Peyer's patch (tissue), 4 donors: ENCODE measurements at regions not wholly inside any gene's neighbourhood (a gene's known extent, or its start where the extent isn't known, plus 50 kb on each side); places are given as distances from the start of the nearest gene placed in this dataset.

Source experiments
- DNase-seq, 3 donors: peaks; one replicate each; pipeline ENCODE4 v3.0.0-alpha.2; 2017 to 2019
- H3K27ac ChIP-seq, 4 donors: fragments of 200-600 bp; sonication (generic); one replicate each; pipeline ENCODE4 v1.5.1; 2016 to 2019
- H3K27me3 ChIP-seq, 2 donors: fragments of 200-600 bp; sonication (generic); one replicate each; pipeline ENCODE4 v1.5.1; 2019
- H3K36me3 ChIP-seq, 3 donors: fragments of 200-600 bp; sonication (generic); one replicate each; pipeline ENCODE4 v1.5.1; 2016 to 2019
- H3K4me1 ChIP-seq, 4 donors: fragments of 200-600 bp; sonication (generic); one replicate each; pipeline ENCODE4 v1.5.1; 2016 to 2019
- H3K4me3 ChIP-seq, 4 donors: fragments of 200-600 bp; sonication (generic); 1 replicate in 3 of 4; 2 replicates in 1 of 4; pipeline ENCODE4 v1.5.1; 2016 to 2019; ENCODE audit warnings: mild to moderate bottlenecking in 1 of 4
- H3K9me3 ChIP-seq, 4 donors: fragments of 200-600 bp; sonication (generic); one replicate each; pipeline ENCODE4 v1.5.1; 2016 to 2019; ENCODE audit warnings: mild to moderate bottlenecking in 1 of 4
- POLR2A ChIP-seq, 2 donors: fragments of 450-650 bp; IDR thresholded peaks; one replicate each; pipeline ENCODE4 v1.5.1; 2017; ENCODE audit warnings: antibody characterized with exemption in 2 of 2, mild to moderate bottlenecking in 2 of 2, moderate library complexity in 2 of 2
- TF ChIP-seq, protein P1 (sequence below), 6 experiments: fragments of 450-650 bp in 4 of 6; fragments of 200-600 bp in 2 of 6; sonication (generic) in 1 of 6; IDR thresholded peaks; one replicate each; pipeline ENCODE4 v1.5.1; 2017 to 2019; ENCODE audit warnings: antibody characterized with exemption in 6 of 6, mild to moderate bottlenecking in 3 of 6, moderate library complexity in 1 of 6

- no peaks in the 10 kb centered on the region for H3K9me3 ChIP-seq
- H3K4me3 ChIP-seq: no peak overlapping the region
- no peak overlapping the region for H3K27ac ChIP-seq
- no peaks in the 10 kb centered on the region for H3K4me1 ChIP-seq
- TF ChIP-seq POLR2A (IDR thresholded peaks at IDR 0.05): no peak
- TF ChIP-seq, protein P1, sequence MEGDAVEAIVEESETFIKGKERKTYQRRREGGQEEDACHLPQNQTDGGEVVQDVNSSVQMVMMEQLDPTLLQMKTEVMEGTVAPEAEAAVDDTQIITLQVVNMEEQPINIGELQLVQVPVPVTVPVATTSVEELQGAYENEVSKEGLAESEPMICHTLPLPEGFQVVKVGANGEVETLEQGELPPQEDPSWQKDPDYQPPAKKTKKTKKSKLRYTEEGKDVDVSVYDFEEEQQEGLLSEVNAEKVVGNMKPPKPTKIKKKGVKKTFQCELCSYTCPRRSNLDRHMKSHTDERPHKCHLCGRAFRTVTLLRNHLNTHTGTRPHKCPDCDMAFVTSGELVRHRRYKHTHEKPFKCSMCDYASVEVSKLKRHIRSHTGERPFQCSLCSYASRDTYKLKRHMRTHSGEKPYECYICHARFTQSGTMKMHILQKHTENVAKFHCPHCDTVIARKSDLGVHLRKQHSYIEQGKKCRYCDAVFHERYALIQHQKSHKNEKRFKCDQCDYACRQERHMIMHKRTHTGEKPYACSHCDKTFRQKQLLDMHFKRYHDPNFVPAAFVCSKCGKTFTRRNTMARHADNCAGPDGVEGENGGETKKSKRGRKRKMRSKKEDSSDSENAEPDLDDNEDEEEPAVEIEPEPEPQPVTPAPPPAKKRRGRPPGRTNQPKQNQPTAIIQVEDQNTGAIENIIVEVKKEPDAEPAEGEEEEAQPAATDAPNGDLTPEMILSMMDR (IDR thresholded peaks at IDR 0.05): no peak
- no peaks in the 10 kb centered on the region for H3K27me3 ChIP-seq
- no peak for DNase-seq
- H3K36me3 ChIP-seq: no peaks in the 10 kb centered on the region
Measured at GRCh38 chr4:149964001-149964796, 114.0 kb upstream of the DCLK2 start.

DNA sequence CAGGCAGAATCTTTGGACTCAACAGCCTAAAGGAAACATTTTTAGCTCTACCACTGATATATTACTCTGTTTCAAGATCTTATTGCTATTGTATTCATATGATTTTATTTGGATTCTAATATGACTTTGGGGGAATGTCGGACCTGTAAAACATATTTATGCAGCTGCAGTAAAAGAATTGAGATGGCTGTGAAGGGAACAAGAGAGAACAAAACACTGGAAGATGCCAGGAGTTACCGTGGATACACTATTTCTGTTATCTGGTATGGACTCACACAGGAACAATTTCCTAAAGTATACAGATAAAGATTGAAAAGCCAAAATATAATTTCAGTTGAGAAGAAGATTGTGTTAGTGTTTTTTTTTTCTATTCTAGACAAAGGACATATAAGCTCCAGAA lies 113.0 kb upstream of the DCLK2 start:
- no peaks in the 10 kb centered on the region for H3K27me3 ChIP-seq
- no peak overlapping the region for H3K27ac ChIP-seq
- no peaks in the 10 kb centered on the region for H3K9me3 ChIP-seq
- no peak overlapping the region for H3K4me3 ChIP-seq
- DNase-seq: no peak
- H3K4me1 ChIP-seq: no peaks in the 10 kb centered on the region
- H3K36me3 ChIP-seq: no peaks in the 10 kb centered on the region
- TF ChIP-seq POLR2A (IDR thresholded peaks at IDR 0.05): no peak
- TF ChIP-seq, protein P1 (IDR thresholded peaks at IDR 0.05): no peak

DNA sequence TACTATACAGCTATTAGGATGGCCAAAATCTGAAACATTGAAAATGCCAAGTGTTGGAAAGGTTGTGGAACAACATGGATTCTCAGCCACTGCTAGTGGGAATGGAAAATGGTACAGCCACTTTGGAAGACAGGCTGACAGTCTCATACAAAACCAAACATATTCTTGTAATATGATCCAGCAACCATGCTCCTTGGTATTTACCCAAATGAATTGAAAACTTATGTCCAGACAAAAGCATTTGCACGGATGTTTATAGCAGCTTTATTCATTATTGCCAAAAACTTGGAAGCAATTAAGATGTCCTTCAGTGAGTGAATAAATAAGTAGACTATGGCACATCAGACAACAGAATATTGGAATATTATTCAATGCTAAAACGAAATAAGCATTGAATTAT lies 105.8 kb upstream of the DCLK2 start:
- Histone ChIP-seq H3K27ac (no peak overlapping the region), H3K4me1 (no peaks in the 10 kb centered on the region), H3K27me3 (no peaks in the 10 kb centered on the region), H3K36me3 (no peaks in the 10 kb centered on the region), H3K9me3 (no peaks in the 10 kb centered on the region), H3K4me3 (no peak overlapping the region)
- no peak for DNase-seq
- TF ChIP-seq, protein P1 (IDR thresholded peaks at IDR 0.05): no peak
- TF ChIP-seq POLR2A (IDR thresholded peaks at IDR 0.05): no peak

DNA sequence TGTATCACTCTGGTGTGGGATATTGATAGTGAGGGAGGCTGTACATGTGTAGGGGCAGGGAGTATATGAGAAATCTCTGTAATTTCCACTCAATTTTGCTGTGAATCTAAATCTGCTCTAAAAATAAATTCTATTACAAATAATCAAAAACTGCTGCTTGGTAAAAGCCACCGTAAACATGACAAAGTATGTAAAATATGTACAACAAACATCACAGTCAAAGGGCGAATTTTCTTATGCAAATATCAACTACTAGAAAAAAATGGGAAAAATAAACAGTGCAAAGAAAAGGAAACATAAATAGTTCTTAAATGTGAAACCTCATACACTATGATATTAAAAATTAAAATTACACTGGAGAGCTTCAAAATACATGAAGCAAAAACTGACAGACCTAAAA lies 105.1 kb upstream of the DCLK2 start:
- TF ChIP-seq, protein P1 (IDR thresholded peaks at IDR 0.05): no peak
- no peak for TF ChIP-seq POLR2A (IDR thresholded peaks at IDR 0.05)
- Histone ChIP-seq H3K4me1 (no peaks in the 10 kb centered on the region), H3K27me3 (no peaks in the 10 kb centered on the region), H3K36me3 (no peaks in the 10 kb centered on the region), H3K9me3 (no peaks in the 10 kb centered on the region), H3K27ac (no peak overlapping the region), H3K4me3 (no peak overlapping the region)
- no peak for DNase-seq

GRCh38 chr4:149975172-149975571 lies 103.1 kb upstream of the DCLK2 start:
- Histone ChIP-seq H3K9me3 (no peaks in the 10 kb centered on the region), H3K27ac (no peak overlapping the region), H3K4me3 (no peak overlapping the region), H3K27me3 (no peaks in the 10 kb centered on the region), H3K36me3 (no peaks in the 10 kb centered on the region), H3K4me1 (no peaks in the 10 kb centered on the region)
- TF ChIP-seq POLR2A (IDR thresholded peaks at IDR 0.05): no peak
- TF ChIP-seq, protein P1 (IDR thresholded peaks at IDR 0.05): no peak
- DNase-seq: no peak
